ENCODE measurements at regions not wholly inside any gene's neighbourhood (a gene's known extent, or its start where the extent isn't known, plus 50 kb on each side); places are given as distances from the start of the nearest gene placed in this dataset.
"Not testable (repeated sequence)": the region's sequence is repeated elsewhere in the genome, so short reads cannot be mapped to it uniquely, and the experiment has no call there.

GRCh38 chrX:75873993-75874392 lies 88.9 kb upstream of the MAGEE2 start:
- DNase-seq = no peak

DNA sequence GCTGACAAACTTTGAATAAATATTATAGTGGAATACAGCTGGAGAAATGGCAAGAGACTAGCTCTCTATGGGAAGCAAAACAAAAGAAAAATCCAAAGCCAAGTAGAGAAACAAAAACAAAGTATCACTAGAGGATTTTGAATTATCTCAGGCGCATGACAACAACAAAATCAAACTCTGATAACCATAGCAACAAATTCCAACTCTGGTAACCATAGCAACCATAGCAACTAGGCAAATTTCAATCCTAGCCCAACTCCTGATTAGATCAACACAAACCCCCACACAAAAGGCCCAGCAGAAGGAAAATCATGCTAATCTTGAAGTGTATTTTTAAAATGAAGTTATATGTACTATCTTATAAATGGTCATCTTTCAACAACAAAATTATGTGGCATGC lies 98.4 kb upstream of the MAGEE2 start:
- DNase-seq = no peak

DNA sequence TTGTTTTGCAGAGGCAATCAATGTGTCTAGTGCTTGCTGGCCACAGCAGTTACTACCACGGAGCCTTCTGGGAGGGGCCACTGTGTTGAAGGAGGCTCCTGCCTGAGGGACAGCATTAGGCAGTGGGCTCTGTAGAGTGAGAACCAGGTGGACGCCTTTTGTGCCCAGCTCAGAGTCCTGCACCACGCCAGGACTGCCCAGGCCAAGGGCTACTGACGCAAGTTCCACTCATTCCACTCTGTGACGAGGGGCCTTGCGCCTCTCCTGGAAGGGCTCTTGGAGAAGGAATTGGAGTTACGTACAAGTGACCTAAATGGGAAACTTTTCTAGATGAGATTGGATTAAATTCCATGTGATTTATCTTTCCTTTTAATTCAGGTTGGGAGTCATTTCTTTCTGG lies 102.8 kb upstream of the MAGEE2 start:
- no peak for DNase-seq

- no peak for DNase-seq
These were observed 107.7 kb upstream of the MAGEE2 start for GRCh38 chrX:75892749-75893148.

- DNase-seq = no peak
These were observed 108.2 kb upstream of the MAGEE2 start for GRCh38 chrX:75893281-75893680.

- DNase-seq = no peak
These were observed 126.7 kb upstream of the MAGEE2 start for GRCh38 chrX:75911716-75912115.

DNA sequence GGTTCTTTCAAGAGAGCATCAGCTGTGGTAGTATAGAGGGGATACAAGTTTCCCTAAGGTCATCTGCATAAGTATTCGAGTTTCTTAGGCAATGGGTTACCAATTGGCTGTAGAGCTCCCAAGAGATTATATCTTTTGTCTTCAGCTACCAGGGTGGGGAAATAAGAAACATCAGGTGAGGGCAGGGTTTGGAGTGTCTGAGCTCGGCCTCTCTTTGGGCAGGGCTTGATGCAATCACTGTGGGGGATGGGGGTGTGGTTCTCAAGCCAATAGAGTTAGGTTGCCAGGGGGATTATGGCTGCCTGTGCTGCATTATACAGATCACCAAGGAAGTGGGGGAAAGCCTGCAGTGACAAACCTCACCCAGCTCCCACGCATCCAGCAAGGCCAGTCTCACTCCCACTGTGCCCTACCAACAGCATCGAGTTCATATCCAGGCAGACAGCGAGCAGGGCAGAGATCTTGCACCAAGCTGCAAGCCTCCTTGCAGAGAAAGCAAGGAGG lies 172.1 kb upstream of the MAGEE2 start:
- DNase-seq = no peak

DNA sequence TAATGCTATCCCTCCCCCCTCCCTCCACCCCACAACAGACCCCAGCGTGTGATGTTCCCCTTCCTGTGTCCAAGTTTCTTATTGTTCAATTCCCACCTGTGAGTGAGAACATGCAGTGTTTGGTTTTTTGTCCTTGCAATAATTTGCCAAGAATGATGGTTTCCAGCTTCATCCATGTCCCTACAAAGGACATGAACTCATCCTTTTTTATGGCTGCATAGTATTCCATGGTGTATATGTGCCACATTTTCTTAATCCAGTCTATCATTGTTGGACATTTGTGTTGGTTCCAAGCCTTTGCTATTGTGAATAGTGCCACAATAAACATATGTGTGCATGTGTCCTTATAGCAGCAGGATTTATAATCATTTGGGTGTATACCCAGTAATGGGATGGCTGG lies 176.3 kb upstream of the MAGEE2 start:
- not testable (repeated sequence) for DNase-seq

DNA sequence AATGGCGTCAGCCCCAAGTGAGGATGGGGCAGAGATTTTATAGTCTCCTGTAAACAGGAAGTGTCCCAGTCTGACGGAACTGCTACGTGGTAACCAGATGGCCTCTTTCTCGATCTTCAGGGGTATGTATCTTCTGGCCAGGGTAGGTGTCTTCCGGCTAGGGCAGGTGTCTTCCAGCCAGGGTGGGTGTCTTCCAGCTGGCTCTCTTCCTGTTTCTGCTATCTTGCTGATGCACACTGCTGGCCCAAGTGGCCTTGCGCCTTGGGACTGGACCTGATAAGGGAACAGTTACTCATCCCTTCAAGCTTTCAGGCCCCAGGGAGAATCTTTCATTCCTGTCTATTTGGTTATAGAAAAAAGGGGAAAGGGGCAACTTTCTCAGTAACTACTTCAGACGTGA lies 178.7 kb upstream of the MAGEE2 start:
- no peak for DNase-seq

DNA sequence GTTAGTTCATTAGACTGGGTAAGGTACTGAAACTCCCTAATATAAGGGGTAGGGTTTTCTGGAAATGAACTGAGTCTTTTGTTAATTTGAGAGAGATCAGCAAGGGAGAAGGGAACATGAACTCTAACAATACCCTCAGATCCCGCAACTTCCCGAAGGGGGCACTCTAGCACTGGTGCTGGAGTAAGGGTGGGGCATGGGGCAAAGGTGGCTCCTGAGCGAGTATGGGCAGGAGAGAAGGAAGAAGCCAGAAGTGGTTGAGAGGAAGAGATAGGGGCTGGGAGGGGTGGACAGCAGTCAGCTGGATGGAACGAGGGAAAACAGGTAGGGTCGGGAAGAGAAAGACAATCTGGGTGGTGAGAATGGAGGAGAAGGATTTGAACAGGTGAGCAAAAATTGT lies 183.2 kb upstream of the MAGEE2 start:
- peak; percentile 2 for DNase-seq

GRCh38 chrX:75986976-75987375 lies 185.9 kb upstream of the PBDC1 start:
- no peak for DNase-seq

DNA sequence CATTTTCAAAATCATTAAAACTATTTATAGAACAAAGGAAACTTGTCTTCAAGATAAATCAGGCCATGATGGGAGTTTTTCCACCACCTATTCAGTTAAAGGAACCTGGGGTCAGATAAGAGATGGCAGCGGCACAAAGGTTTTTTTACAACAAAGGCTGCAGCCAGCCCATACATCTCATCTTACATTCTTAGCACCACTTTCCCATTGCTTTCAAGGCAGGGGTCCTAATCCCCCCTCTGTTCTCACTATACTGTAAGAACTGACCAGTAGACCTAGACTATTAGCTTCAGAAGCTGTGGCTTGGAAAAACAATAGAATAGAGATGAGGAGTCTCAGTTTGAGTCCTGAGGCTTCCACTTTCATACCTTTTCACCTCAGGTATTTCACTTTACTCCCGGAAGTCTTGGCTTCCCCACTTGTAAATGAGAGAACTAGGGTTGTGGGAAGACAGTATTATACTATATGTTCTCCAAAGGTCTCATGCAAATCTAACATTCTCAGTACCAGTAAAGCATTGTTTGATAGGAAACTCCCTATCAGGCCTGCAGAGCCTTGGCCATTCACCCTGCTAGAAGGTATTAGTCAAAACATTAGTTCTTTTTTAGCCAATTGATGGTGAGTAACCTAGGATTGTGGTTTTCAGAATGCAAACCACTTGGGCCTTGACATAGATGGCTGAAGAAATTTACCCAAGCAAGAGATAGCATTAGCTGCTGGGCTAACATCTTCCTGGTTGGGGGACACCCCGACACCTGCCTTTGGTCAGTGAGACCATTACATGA lies 182.9 kb upstream of the PBDC1 start:
- DNase-seq = no peak

GRCh38 chrX:75997692-75998091 lies 175.2 kb upstream of the PBDC1 start:
- no peak for DNase-seq

GRCh38 chrX:76014321-76014720 lies 158.5 kb upstream of the PBDC1 start:
- no peak for DNase-seq

DNA sequence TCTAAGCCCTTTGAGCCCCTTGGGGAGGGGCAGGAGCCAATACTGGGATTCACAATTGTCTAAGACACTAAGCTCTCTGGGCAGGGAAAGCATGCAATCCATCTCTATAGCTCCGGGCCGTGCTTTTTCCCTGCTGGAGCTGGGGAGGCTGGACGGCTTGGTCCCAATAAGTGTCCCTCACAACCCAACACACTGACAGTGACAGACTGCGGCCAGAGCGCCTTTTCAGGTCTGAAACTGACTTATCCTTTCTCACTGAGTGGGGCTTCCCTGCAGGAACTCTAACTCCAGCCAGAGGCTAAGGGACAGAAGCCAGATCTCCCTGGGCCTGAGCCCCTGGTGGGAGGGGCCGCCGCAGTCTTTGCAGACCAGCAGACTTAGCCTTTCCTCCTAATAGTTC lies 146.6 kb upstream of the PBDC1 start:
- no peak for DNase-seq

GRCh38 chrX:76026751-76027150 lies 146.1 kb upstream of the PBDC1 start:
- no peak for DNase-seq

GRCh38 chrX:76029385-76029784 lies 143.5 kb upstream of the PBDC1 start:
- peak; percentile 8 for DNase-seq

- DNase-seq = no peak
These were observed 108.0 kb upstream of the PBDC1 start for GRCh38 chrX:76064825-76065224.

DNA sequence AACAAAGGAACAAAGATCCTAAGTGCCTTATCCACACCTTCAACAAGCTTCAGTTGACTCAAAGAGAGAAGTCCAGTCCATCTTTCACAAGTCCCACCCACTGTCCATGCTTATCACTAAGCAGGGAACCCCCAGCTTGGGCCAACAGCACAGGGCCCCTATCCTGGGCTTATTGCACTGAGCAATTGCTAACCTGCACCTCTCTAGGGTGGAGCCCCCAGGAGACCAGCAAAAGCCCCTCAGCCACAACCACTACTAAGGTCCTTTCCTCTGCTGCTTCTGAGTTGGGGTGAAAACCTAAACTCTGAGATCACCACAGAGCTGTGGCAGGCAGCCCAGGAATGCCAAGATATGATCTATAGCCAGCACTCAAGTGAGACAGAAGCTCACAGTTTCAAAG lies 96.7 kb upstream of the PBDC1 start:
- no peak for DNase-seq

- DNase-seq = no peak
These were observed 63.2 kb upstream of the PBDC1 start for GRCh38 chrX:76109654-76110053.
